Suppressor macrophage treated with lipopolysaccharide for 1 hour (primary cell): ENCODE measurements at regions not wholly inside any gene's neighbourhood (a gene's known extent, or its start where the extent isn't known, plus 50 kb on each side); places are given as distances from the start of the nearest gene placed in this dataset.
"Not testable (repeated sequence)": the region's sequence is repeated elsewhere in the genome, so short reads cannot be mapped to it uniquely, and the experiment has no call there.

Experiments used
- DNase-seq, 3 donors: peaks; one replicate each; pipeline ENCODE4 v3.0.0-alpha.2; 2020 to 2022

DNA sequence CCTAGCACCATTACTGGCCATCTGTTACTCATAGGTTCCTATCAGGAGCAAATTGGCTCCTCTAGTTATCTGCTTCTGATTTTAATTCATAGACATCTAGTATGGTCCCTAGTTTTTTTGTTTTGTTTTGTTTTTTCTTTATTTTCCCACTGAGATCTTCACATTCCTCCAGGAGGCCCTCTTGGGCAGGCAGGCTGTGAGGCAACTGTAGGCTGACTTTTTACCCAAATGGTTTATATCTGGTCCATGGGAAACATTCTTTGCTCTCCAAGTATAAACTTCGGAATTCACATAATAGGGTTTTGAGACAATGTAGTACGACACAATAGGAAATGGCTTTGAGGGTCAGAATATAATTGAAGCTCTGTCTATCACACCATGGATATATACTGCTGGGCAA lies 250.9 kb upstream of the DAB2 start:
- DNase-seq, result no peak

- no peak for DNase-seq
Observed at GRCh38 chr5:39674209-39675082, 249.7 kb upstream of the DAB2 start.

DNA sequence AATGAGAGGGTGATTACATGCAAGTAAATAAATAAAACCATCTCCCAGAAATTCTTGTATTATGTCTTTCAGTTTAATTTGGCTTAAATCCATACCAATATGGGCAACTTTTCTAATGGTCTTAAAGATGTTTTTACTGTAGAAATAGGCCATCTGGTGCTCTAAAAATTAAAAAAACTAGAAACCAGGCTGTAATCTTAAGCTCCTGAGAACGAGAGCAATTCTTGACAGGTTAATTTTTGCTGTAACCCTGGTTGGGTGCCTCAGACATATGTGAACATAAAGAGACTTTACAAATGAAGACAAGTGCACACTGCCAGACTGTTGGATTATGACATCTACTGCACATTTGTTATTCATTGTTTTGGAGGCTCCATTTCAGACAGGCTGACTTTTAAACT lies 246.8 kb upstream of the DAB2 start:
- DNase-seq, result no peak

GRCh38 chr5:39670955-39671354 lies 246.2 kb upstream of the DAB2 start:
- no peak for DNase-seq

DNA sequence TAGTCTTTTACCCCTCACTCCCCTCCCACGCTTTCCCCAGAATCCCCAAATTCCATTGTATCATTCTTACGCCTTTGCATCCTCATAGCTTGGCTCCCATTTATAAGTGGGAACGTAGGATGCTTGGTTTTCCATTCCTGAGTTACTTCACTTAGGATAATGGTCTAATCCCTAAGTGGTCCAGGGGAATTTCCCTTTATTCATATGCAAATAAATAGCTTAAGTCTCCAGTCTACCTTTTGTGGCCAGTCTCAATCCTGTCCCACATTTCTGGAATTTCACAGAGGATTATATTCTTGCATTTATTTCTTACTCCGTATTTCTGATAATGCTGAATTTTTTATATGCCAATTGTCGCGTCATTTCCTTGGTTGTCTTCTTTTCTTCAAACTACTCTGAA lies 245.6 kb upstream of the DAB2 start:
- DNase-seq, result no peak

- no peak for DNase-seq
Observed at GRCh38 chr5:39668980-39669379, 244.2 kb upstream of the DAB2 start.

DNA sequence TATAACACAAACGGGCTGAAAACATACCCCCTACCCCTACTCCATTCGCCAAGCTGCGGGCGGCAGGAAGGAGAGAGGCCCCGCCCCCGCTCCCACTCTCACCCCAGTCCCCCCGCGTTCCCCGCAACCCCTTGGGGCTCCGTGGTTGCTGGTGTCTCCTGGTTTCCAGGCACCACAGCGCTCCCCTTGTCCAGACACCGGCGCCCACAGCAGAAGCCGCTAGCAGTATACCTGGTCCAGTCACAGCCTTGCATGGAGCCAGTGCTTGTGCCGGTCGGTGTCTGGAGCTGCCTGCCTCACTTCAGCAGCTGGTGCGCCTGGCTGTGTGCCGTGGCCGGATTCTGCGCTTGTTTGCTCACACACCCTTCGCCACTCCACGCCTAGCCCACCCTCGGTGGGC lies 240.5 kb upstream of the DAB2 start:
- no peak for DNase-seq

DNA sequence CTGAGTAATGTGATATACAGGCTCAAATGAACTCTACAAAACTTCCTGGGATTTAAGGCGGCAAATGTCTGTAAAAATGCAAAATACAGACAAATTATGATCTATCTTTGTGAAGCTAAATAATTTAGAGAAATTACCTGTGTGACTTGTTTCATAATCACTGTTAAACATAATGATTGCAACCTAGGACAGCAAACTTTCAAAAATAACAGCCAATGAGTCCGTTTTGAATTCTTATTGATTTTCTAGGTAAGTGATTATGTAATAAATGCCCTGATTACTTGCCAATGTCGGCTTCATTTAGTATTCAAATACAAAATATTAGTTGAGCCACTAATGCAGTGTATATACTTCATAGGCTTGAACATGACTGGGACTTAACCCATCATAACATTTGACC lies 238.2 kb upstream of the DAB2 start:
- no peak for DNase-seq

DNA sequence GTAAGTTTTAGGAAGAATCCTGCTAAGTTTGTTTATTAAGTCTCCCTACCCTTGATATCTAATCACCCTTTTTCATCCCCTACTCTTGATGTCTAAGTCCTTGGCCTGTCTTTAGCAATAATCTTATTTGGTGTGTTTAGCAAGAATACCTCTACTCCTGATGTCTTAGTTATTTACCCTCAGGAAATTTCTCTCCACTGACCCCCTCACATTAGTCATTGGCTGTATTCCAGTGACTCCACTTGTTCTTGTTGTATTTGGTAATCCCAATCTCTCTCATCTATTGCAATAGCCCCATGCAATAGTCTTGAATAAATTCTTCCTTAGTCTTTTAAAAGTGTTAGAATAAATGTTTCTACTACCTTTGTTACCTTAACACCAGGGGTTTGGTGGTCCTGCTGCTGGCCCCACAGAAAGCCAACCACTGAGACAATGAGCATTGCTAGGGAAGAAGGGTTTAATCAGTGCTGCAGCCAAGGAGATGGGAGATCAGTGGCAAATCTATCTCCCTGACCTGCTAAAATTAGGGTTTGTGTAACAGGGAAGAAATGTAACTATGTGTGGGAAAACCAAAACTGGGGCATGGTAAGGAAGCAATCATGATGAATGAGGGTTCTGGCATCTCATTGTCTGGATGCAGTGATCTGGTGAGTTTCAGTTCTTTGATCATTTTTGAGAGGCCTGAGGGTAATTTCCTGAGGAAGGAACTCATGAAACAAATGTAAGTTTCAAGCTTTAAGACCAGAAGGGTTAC lies 236.4 kb upstream of the DAB2 start:
- no peak for DNase-seq

GRCh38 chr5:39660020-39660419 lies 235.2 kb upstream of the DAB2 start:
- DNase-seq, result no peak

GRCh38 chr5:39658866-39659265 lies 234.1 kb upstream of the DAB2 start:
- no peak for DNase-seq

DNA sequence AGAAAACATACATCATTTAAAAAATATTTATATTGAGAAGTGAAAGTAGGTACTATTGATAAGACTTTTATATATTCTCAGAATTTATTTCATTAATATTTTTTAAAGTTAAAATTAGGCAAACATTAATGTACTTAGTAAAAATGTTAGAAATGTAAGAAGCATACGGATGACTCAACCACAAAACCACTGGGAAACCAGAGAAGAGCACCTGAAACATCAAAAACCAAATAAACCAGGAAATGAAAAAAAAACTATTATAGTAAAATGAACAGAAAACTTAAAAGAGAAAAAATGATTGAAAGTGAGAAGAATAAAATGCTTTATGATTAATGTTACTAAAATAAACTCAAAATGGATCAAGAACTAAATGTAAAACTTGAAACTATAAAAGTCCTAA lies 233.2 kb upstream of the DAB2 start:
- no peak for DNase-seq

DNA sequence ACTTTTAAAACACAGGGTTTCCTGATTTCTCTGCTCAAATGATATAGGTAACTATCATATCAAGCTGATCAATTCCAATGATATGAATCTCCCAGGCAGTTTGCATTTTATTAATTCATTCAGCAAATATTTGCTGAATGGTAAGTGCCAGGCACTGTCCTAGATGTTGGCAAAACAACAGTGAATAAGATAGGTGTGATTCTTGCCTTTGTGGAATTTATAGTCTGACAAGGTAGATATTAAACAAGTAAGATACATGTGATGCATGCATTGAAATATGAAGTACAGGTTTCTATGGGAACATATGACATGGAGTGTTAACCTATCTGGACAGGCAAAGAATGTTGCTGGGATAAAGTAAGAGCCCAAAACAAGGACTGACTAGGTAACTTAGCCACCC lies 231.8 kb upstream of the DAB2 start:
- no peak for DNase-seq

- peak in 2 of 3 donors; percentile 17 to 25 for DNase-seq
Observed at GRCh38 chr5:39654715-39655114, 229.9 kb upstream of the DAB2 start.

DNA sequence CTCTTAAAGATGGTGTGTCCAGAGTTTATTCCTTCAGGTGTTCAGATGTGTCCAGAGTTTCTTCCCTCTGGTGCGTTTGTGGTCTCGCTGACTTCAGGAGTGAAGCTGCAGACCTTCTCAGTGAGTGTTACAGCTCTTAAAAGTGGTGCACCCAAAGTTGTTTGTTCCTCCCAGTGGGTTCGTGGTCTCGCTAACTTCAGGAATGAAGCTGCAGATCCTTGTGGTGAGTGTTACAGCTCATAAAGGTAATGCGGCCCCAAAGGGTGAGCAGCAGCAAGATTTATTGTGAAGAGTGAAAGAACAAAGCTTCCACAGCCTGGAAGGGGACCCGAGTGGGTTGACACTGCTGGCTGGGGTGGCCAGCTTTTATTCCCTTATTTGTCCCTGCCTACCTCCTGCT lies 227.7 kb upstream of the DAB2 start:
- not testable (repeated sequence) for DNase-seq

DNA sequence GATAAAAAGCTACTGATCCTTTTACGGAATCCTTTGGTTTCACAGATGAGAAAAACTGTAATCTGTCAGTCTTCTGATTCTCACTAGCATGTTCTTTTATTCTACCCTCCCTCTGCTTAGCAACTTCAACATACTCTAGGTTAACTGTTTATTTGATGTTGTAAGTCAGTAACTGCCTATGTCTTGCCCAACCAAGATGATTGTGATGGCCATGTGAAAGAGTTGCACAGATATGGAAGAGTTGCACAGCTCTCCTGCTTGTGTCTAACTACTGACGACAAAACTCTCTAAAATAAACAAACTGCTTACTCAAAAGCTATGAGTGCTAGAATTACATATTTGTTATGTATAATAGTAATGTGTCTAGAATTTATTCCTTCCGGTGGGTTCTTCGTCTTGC lies 227.3 kb upstream of the DAB2 start:
- no peak for DNase-seq

DNA sequence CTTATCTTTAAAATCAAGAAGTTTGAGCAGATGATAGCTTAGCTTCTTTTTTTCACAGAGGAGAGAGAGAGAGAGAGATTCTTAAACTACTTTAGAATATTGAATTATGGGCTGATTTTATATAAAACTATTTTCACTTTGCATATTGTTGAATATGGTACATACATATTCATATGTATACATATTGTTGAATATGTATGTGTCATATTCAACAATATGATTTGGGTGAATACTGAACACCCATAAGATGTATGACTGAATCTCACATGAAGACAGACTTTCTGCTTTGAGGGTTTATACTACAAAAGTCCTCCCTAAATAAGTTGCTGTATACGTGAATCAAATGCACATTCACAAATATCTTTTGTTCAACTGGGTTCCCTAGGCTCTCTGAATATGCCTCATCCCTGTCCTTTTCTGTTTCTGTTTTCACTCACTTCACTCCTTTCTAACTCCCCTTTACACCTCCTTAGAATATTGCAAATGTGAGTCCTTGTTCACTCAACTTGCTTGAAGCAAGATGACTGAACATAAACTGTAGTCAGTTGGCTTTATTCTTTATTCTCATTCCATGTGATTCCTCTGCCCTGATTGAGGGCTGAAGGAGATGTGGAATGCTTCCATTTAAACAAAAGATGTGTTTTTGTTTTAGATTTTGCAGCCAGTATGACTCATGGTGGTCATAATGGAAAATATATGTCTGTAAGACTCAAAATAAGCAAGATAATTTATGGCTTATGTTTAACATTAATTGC lies 225.4 kb upstream of the DAB2 start:
- no peak for DNase-seq

DNA sequence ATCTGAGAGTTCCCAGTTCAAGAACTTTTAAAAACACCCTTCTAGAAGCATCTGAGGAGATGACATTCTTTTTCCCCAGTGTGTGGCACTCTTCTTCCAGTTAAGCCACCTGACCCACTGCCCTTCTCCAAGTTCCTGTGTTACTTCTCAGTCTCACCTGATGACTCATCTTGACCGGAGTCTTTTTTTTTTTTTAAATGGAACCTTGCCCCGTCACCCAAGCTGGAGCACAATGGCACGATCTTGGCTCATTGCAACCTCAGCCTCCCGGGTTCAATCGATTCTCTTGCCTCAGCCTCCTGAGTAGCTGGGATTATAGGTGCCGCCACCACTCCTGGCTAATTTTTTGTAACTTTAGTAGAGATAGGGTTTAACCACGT lies 224.1 kb upstream of the DAB2 start:
- DNase-seq, result no peak

- no peak for DNase-seq
Observed at GRCh38 chr5:39648085-39648847, 223.5 kb upstream of the DAB2 start.

DNA sequence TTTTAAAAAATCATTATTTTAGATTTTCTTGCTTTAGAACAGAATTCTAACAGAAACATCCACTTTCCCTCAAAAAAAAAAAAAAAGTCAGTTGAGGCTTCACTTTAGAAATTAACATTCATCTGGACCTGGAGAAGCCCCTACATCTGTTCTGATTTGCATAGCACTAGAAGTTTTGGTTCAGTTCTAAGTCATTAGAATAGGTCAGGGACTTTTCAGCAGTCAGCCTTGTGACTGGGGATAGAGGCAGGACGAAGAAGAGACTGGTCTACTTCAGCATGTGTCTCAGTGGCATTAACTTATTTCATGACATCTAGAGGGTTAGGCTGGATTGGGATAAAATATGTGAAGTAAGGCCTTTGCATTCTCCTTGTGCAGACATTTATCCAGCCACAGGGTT lies 215.8 kb upstream of the DAB2 start:
- DNase-seq, result no peak

DNA sequence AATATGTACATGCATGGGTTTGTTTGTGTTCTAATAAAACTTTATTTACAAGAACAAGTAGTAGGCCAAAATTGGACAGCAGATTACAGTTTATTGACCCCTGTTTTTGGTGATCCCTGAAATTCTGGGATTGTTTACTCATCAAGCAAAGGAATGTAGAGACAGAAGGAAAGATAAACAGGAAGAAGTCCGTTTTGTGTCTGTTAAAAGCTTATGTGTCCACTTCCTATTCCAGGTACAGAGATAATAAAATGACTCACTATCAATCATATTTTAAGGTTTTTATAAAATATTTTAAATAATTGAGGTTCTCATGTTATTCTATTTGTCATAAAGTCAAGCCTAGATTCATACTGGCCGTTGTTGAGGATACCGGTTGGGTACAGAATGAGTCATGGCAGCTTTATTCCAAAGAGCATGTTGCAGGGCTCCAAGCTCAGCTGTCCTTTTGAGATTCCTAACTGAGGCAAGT lies 214.9 kb upstream of the DAB2 start:
- DNase-seq, result no peak

DNA sequence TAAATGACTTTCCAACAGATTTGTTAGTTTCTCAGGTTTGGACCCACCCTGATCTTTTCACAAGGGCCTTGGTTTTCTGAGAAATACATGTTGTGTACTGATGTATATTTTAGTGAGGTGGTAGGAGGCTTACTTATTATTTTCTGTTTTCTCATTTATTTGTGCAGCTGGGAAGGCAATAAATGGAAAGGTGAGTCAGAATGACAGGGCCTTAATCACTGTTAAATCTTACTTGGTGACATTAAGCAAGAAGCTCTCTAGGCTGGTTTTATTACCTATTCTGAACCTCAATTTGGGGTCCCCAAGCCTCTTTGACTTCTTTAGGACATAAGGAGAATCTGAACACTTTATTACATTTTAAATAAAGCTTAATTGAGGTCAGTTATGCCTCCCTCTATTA lies 214.0 kb upstream of the DAB2 start:
- no peak for DNase-seq

DNA sequence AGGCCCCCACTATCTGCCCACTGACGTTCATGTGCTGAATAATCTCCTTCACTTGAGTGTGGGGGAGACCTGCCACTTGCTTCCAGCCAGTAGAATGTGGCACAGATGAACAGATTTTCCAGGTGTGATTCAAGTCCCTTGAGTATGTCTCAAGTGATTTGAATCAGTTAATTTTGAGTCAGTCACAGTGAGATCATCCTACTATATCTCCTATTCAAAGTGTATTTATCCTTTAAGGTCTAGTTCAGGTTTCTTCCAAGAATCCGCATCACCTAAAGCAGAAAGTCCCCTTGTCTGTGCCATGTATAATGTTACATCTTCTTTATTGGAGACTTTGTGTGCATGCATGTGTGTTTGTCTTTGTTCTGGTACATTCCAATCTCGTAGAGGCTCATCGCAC lies 208.3 kb upstream of the DAB2 start:
- DNase-seq, result no peak
